GM10248 (cell line): ENCODE measurements at regions not wholly inside any gene's neighbourhood (a gene's known extent, or its start where the extent isn't known, plus 50 kb on each side); places are given as distances from the start of the nearest gene placed in this dataset.

ENCODE experiments used
- CTCF ChIA-PET: fragments of 300-600 bp; sonication (Branson Sonifier 250); formaldehyde crosslinking; extraction: SDS; loops from one replicate; lab custom pipeline; 2021; ENCODE audit warnings: antibody characterized with exemption; lab: Yijun Ruan, JAX
- POLR2A ChIA-PET: fragments of 350-650 bp; sonication (Branson Sonifier 250); formaldehyde crosslinking; extraction: SDS; loops from one replicate; lab custom pipeline; 2020; ENCODE audit warnings: antibody characterized with exemption; lab: Yijun Ruan, JAX
- DNase-seq: peaks from one replicate; pipeline ENCODE4 v3.0.0; 2012; ENCODE audit errors: extremely low spot score
- CTCF ChIP-seq: IDR thresholded peaks from 2 replicates; pipeline ENCODE4 v1.5.1; 2012; ENCODE audit warnings: mild to moderate bottlenecking, low read depth; ENCODE audit errors: extremely low read depth, missing control alignments, control extremely low read depth

DNA sequence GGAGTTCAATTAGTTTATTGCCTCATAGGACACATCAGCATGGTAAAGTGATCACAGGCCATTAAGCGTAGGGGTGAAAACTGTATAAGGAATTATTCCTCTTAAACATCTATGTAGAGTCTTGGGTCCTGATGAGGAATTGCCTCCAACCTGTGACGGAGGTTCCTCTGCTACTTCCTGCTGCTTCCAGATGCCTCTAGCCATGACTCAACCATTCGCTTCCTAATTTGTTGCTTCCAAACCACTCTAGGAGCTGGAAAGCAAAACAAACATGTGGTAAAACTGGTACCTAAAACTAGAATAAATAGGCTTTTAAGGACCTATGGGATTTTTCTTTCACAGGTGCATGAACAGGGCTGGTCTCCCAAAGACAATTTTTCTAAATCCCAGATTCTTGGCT, 253.8 kb downstream of the KLF12 start:
- TF ChIP-seq CTCF, result no peak
- ChIA-PET POLR2A (no interaction called here), CTCF (no interaction called here)
- DNase-seq, result no peak

- no peak for TF ChIP-seq CTCF
- ChIA-PET POLR2A (no interaction called here), CTCF (no interaction called here)
- no peak for DNase-seq
Observed at GRCh38 chr13:73879346-73880015, 254.7 kb downstream of the KLF12 start.

GRCh38 chr13:73877399-73877798, 256.8 kb downstream of the KLF12 start:
- no peak for TF ChIP-seq CTCF
- POLR2A ChIA-PET, result no interaction called here
- no peak for DNase-seq
- CTCF ChIA-PET, result no interaction called here

GRCh38 chr13:73876323-73876722, 257.9 kb downstream of the KLF12 start:
- CTCF ChIA-PET, result interaction anchor here (1.7 kb wide), 1 partner anchor 11 kb away, joined by 5 read pairs; no protein-coding TSS in a partner anchor
- POLR2A ChIA-PET, result no interaction called here

GRCh38 chr13:73873940-73874830, 260.0 kb downstream of the KLF12 start:
- CTCF ChIA-PET, result interaction anchor here (1.2 to 1.5 kb wide), 2 partner anchors 9 to 26 kb away, joined by 3 read pairs; no protein-coding TSS in a partner anchor

More at GRCh38 chr13:73876323-73876722, 257.9 kb downstream of the KLF12 start:
- DNase-seq, result no peak
- no peak for TF ChIP-seq CTCF

More at GRCh38 chr13:73873940-73874830, 260.0 kb downstream of the KLF12 start:
- DNase-seq, result no peak
- POLR2A ChIA-PET, result no interaction called here
- TF ChIP-seq CTCF, result no peak
